SU-DHL-6 (cell line): ENCODE measurements at regions not wholly inside any gene's neighbourhood (a gene's known extent, or its start where the extent isn't known, plus 50 kb on each side); places are given as distances from the start of the nearest gene placed in this dataset.

Experiments used
- H2AFZ ChIP-seq: fragments of 200-600 bp; sonication (generic); 2 replicates; pipeline ENCODE4 v1.6.1; 2014; ENCODE audit warnings: low read depth, mild to moderate bottlenecking, moderate library complexity, mixed read lengths, antibody characterized with exemption, low read length; ENCODE audit not compliant: severe bottlenecking
- H3F3A ChIP-seq: fragments of 200-600 bp; shearing (Covaris generic); 2 replicates; pipeline ENCODE4 v1.6.0; 2016; ENCODE audit warnings: antibody characterized with exemption, mild to moderate bottlenecking; ENCODE audit not compliant: insufficient read depth
- H3K27ac ChIP-seq: fragments of 200-600 bp; sonication (generic); 2 replicates; pipeline ENCODE4 v1.5.1; 2016; ENCODE audit warnings: low read depth, mild to moderate bottlenecking, low read length, moderate library complexity, mixed read lengths
- H3K27me3 ChIP-seq: fragments of 200-600 bp; sonication (generic), shearing (Covaris generic); 2 replicates; pipeline ENCODE4 v1.6.0; 2014; ENCODE audit warnings: mild to moderate bottlenecking, low read length
- H3K36me3 ChIP-seq: fragments of 200-600 bp; sonication (generic); 2 replicates; pipeline ENCODE4 v1.6.1; 2014; ENCODE audit warnings: mild to moderate bottlenecking, low read length, mixed read lengths
- H3K4me2 ChIP-seq: fragments of 300-600, 200-600 bp; shearing (Covaris generic), sonication (generic); 2 replicates; pipeline ENCODE4 v1.6.0; 2014; ENCODE audit warnings: low read length, low read depth, mild to moderate bottlenecking; ENCODE audit not compliant: poor library complexity, severe bottlenecking
- H3K4me3 ChIP-seq: fragments of 200-600 bp; sonication (generic); 2 replicates; pipeline ENCODE4 v1.5.1; 2014; ENCODE audit warnings: antibody characterized with exemption, low read length, mild to moderate bottlenecking, mixed read lengths; ENCODE audit not compliant: insufficient read depth, poor library complexity, severe bottlenecking
- H3K79me2 ChIP-seq: fragments of 200-600 bp; sonication (generic); 2 replicates; pipeline ENCODE4 v1.6.1; 2014; ENCODE audit warnings: mild to moderate bottlenecking, low read length, moderate library complexity; ENCODE audit not compliant: insufficient read depth
- H3K9ac ChIP-seq: fragments of 200-600 bp; sonication (generic); 2 replicates; pipeline ENCODE4 v1.7.0; 2014; ENCODE audit warnings: mild to moderate bottlenecking, low read length
- H3K9me2 ChIP-seq: fragments of 200-600 bp; sonication (generic); replicated peaks from 2 replicates; pipeline ENCODE4 v1.6.1; 2014; ENCODE audit warnings: low read length; ENCODE audit not compliant: insufficient read depth
- H3K9me3 ChIP-seq: fragments of 200-600 bp; sonication (generic); 2 replicates; pipeline ENCODE4 v1.6.1; 2014; ENCODE audit warnings: low read length, mixed read lengths; ENCODE audit not compliant: insufficient read depth
- H4K20me1 ChIP-seq: fragments of 200-600 bp; sonication (generic); 2 replicates; pipeline ENCODE4 v1.6.1; 2014; ENCODE audit warnings: low read depth, mild to moderate bottlenecking, antibody characterized with exemption, low read length, moderate library complexity, mixed read lengths
- EZH2phosphoT487 ChIP-seq: fragments of 200-600 bp; sonication (generic), shearing (Covaris generic); conservative IDR thresholded peaks from 2 replicates; pipeline ENCODE4 v1.6.1; 2018; ENCODE audit warnings: mild to moderate bottlenecking, antibody characterized with exemption, low read length, moderate library complexity, mixed read lengths
- TF ChIP-seq, protein P1 (sequence below): fragments of 200-600 bp; sonication (generic); IDR thresholded peaks from one replicate; pipeline ENCODE4 v1.5.1; 2017; ENCODE audit warnings: antibody characterized with exemption, mild to moderate bottlenecking, low read length, moderate library complexity; ENCODE audit not compliant: insufficient read depth, poor library complexity, severe bottlenecking

- H3K79me2 ChIP-seq: no peaks in the 10 kb centered on the region
- no peak overlapping the region for H3K4me2 ChIP-seq
- H3F3A ChIP-seq: no peaks in the 10 kb centered on the region
- no peaks in the 10 kb centered on the region for H3K9me3 ChIP-seq
- no peaks in the 10 kb centered on the region for H4K20me1 ChIP-seq
- no peaks in the 10 kb centered on the region for H3K36me3 ChIP-seq
- H3K27me3 ChIP-seq: no peaks in the 10 kb centered on the region
- no peak overlapping the region for H2AFZ ChIP-seq
- H3K9ac ChIP-seq: no peak overlapping the region
- H3K9me2 ChIP-seq: no peaks in the 10 kb centered on the region
- no peak overlapping the region for H3K27ac ChIP-seq
- no peak overlapping the region for H3K4me3 ChIP-seq
- TF ChIP-seq, protein P1, sequence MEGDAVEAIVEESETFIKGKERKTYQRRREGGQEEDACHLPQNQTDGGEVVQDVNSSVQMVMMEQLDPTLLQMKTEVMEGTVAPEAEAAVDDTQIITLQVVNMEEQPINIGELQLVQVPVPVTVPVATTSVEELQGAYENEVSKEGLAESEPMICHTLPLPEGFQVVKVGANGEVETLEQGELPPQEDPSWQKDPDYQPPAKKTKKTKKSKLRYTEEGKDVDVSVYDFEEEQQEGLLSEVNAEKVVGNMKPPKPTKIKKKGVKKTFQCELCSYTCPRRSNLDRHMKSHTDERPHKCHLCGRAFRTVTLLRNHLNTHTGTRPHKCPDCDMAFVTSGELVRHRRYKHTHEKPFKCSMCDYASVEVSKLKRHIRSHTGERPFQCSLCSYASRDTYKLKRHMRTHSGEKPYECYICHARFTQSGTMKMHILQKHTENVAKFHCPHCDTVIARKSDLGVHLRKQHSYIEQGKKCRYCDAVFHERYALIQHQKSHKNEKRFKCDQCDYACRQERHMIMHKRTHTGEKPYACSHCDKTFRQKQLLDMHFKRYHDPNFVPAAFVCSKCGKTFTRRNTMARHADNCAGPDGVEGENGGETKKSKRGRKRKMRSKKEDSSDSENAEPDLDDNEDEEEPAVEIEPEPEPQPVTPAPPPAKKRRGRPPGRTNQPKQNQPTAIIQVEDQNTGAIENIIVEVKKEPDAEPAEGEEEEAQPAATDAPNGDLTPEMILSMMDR: no peak
- TF ChIP-seq EZH2phosphoT487: no peak
Observed at GRCh38 chr4:164572877-164573279, 181.1 kb upstream of the SMIM31 start.

DNA sequence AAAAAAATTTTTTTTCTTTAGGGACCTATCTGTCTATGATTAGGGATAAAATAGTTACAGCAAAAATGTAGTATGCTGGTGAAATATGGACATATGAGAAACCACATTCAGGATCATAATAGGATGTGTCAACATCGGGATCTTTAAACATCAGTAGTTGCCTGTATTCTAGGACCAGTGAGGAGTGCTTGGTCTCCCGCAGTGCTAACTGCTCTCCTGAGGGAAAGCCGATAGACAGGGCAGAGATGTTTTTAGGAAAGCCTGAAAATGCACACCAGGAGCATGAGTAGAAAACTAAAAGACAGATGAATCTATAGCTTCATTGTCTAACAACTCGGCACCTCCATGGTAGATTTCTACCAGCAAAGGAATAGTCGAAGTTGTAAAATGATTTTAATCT, 178.1 kb upstream of the SMIM31 start:
- H3K9me3 ChIP-seq: no peaks in the 10 kb centered on the region
- H3K27me3 ChIP-seq: no peaks in the 10 kb centered on the region
- H3K9ac ChIP-seq: no peak overlapping the region
- no peak overlapping the region for H3K4me2 ChIP-seq
- no peaks in the 10 kb centered on the region for H4K20me1 ChIP-seq
- no peak overlapping the region for H3K4me3 ChIP-seq
- no peak for TF ChIP-seq EZH2phosphoT487
- TF ChIP-seq, protein P1: no peak
- H3K36me3 ChIP-seq: no peaks in the 10 kb centered on the region
- H2AFZ ChIP-seq: no peak overlapping the region
- no peaks in the 10 kb centered on the region for H3K79me2 ChIP-seq
- H3K27ac ChIP-seq: no peak overlapping the region
- H3K9me2 ChIP-seq: no peaks in the 10 kb centered on the region
- H3F3A ChIP-seq: no peaks in the 10 kb centered on the region

DNA sequence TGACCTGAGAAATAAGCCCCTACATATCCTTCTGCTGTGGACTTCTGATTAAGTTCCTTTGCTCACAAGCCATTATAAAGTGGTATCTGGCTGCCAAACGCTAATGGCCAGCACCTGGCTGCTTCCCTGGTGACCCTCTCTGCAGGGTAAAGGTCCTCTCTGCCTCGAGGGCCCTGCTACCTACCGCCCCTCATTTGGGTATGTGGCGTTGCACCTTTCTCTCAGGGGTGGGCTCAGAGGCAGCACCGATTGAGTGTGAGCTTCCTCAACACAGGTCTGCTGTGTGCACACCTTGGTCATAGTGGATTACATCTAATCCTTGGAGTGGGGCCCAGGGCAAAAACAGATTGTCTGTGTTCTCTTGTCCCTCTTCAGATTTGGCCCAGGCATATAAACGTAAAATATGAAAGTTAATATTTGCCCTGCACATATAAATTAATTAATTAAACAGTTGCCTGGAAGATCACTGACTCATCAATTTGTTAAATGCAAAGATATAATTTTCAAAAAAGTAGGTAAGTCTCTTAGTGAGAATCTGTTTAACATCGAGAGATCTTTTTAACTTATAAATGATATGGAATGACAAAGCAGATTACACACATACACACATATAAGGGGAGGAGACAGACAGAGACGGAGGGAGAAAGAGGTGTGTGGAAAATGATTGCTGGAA, 174.5 kb upstream of the SMIM31 start:
- H4K20me1 ChIP-seq: no peaks in the 10 kb centered on the region
- no peaks in the 10 kb centered on the region for H3K9me3 ChIP-seq
- no peaks in the 10 kb centered on the region for H3K9me2 ChIP-seq
- H3F3A ChIP-seq: no peaks in the 10 kb centered on the region
- no peak overlapping the region for H3K9ac ChIP-seq
- TF ChIP-seq EZH2phosphoT487: no peak
- TF ChIP-seq, protein P1: no peak
- H3K4me3 ChIP-seq: no peak overlapping the region
- no peak overlapping the region for H2AFZ ChIP-seq
- H3K4me2 ChIP-seq: no peak overlapping the region
- no peaks in the 10 kb centered on the region for H3K27me3 ChIP-seq
- H3K36me3 ChIP-seq: no peaks in the 10 kb centered on the region
- H3K27ac ChIP-seq: no peak overlapping the region
- no peaks in the 10 kb centered on the region for H3K79me2 ChIP-seq
